HG03064 (cell line): ENCODE measurements at regions not wholly inside any gene's neighbourhood (a gene's known extent, or its start where the extent isn't known, plus 50 kb on each side); places are given as distances from the start of the nearest gene placed in this dataset.

Experiments used
- ATAC-seq: cut with Tn5 transposase; IDR thresholded peaks from one replicate; pipeline ENCODE4 v1.9.1; 2021; ENCODE audit warnings: low read depth; ENCODE audit not compliant: unreplicated experiment

- ATAC-seq = no peak
These were observed 982.6 kb downstream of the BCL11A start for GRCh38 chr2:59570818-59571217.

- ATAC-seq = no peak
These were observed 984.3 kb downstream of the BCL11A start for GRCh38 chr2:59569124-59569523.

GRCh38 chr2:59568461-59568860 lies 985.0 kb downstream of the BCL11A start:
- ATAC-seq = no peak

- no peak for ATAC-seq
These were observed 986.3 kb downstream of the BCL11A start for GRCh38 chr2:59567151-59567550.

GRCh38 chr2:59566739-59567138 lies 986.7 kb downstream of the BCL11A start:
- ATAC-seq = no peak

DNA sequence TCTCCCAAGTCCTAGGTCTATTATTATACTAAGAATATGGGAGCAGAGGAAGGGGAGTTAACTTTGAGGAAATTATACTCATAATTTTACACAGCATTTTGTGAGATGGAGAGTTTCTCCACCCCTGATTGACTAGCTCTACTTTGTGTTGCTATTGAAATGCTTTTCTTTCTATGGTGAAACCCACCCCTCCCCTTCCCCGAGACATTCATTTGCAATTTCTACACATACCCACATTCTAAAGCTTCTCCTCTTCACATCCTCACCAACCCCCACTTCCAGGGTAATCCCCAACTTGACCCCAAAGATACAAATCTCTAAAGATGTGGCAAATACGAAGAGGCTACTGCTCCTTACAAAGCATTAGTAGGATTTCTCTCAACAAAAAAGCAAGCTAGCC lies 992.2 kb downstream of the BCL11A start:
- no peak for ATAC-seq

- ATAC-seq = no peak
These were observed 992.7 kb downstream of the BCL11A start for GRCh38 chr2:59560769-59561168.

DNA sequence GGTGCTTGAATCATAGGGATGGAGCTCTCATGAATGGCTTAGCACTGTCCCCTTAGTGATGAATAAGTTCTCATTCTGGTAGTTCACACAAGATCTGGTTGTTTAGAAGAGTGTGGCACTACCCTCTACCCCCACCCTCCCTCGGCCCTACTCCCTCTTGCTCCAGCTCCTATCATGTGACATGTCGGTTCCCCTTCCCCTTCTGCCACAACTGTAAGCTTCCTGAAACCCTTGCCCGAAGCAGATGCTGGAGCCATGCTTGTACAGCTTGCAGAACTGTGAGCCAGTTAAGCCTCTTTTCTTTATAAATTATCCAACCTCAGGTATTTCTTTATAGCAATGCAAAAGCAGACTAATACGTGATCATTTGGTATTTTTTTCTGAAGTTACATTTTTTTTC lies 1012.6 kb downstream of the BCL11A start:
- no peak for ATAC-seq

DNA sequence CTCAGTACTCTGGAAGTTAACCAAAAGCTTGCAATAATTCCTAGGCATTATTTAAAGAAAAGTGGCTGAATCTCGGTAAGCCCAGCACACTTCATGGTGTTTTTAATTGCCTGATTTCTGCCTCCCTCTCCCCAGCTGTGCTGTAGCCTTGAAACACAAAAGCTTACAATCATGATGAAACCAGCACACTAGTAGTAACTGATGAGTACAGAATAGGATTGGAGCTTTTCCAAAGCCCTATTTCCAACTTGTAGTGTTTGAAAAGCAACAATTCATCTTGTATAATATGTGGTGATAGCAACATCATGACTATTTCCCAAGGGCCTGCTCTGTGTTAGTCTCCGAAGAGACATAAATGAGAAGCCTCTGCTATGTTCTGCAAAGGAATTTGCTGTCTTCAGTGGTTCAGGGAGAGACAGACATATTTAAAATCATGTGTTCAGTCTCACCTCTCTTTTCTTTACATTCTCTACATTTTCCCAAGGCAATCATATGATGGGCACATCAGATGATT lies 1015.0 kb downstream of the BCL11A start:
- ATAC-seq = no peak

GRCh38 chr2:59532808-59533207 lies 1020.6 kb downstream of the BCL11A start:
- no peak for ATAC-seq

DNA sequence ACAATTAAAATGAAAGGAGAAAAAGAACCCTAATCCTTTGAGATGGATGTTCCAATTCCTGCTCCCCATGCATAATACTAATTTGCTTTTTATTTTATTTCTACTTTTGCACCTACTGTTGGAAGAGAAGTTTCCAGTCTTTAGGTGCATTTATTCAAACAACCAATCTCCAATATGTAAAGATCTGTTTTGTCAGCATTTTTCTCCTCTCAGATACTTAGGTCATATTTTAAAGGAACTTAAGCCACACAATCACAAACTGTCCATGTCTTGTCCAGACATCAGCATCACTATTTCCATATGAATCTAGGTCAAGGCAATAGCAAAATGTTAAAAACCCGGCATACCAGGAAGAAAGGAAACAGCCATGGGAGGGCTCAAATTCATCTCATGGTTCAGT lies 1023.2 kb downstream of the BCL11A start:
- ATAC-seq = no peak

- no peak for ATAC-seq
These were observed 1023.7 kb downstream of the BCL11A start for GRCh38 chr2:59529726-59530125.

DNA sequence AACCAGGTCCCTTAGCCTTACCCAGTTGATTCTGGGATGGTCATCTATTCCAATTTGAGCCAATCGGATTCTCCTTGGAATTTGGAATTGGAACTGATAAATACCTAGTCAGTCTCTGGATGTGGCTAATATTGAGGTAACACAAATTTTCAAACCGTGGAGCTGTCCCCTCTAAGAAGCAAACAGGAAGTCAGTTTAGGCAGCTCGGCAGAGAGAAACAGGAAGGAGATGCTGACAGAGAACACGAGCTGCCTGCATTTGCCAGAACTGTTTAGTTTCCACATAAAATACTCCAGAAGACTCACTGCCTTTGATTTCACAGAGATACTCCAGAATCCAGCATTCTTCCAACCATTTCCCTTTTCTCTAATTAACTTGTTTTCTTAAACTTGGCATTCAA lies 1024.9 kb downstream of the BCL11A start:
- ATAC-seq = no peak

DNA sequence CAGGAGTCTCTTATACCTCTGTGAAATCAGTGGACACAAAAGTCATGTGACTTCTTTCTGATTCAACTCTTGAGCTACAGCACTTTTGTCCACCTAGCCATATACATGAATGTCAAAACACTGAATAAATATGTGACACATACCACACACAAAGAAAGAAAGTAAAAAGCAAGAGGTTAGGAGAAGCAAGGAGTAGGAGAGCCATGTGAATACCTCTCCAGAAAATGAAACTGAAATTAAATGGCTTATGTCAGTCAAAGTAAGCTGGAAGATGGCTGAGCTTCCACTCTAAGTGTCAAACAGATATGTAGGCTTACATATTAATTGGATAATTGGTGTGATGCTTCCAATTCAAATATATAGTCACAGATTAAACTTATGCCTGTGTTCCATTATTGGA lies 1050.5 kb downstream of the BCL11A start:
- ATAC-seq = no peak

- ATAC-seq = no peak
These were observed 1062.5 kb downstream of the BCL11A start for GRCh38 chr2:59490994-59491393.

- ATAC-seq = no peak
These were observed 1063.3 kb downstream of the BCL11A start for GRCh38 chr2:59490192-59490591.

GRCh38 chr2:59484673-59485072 lies 1068.8 kb downstream of the BCL11A start:
- ATAC-seq = no peak

DNA sequence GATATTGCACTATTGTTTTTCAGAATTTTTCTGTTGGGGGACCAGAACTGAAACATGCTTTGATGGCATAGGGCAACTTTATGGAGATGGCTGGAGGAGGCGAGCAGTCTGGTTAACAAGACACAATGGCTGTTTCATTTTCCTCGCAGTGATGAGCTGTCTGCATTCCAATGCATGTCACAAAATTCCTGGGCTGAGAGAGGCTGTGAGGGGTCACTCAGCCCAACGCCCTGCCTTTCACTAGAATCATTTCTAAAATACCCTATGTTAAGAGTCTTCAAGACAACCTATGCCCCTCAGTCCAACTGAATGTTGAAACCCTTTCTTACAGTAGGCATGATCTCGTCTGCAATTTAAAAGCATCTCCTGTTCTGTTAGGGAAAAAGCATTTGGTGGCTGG lies 1090.0 kb downstream of the BCL11A start:
- ATAC-seq = no peak

DNA sequence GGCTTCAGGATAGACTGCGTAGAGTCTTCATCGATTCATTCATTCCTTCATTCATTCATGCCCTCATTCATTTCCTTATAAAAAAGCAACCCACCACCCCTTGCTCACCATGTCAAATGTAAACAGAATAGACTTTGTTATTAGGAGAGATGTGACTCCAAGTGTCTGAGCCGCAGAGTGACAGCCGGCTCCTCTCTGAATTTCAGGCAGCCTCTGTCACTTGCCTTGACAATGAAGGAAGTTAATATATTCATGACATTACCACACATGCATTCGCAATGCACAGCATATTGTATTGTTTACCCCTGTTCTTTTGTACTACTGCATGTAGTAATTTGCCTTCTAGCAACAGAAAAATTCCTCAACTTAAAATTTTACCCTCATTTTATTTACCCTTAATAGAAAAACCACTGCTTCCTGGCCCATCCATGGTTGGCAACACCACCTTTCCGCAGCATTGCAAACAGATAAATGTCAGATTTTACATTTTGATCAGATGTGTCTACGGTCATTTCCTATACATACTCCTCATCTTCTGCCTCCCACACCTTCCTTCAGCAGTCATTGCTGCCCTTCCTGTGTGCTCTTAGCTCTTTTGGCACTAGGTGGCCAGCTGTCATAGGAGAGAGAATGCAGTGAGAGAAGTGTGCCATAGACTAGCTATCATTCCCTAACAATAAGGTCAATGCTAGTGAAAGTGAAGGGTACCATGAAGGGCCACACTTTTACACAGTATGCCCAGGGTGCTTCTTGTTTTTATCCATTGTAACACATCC lies 1090.8 kb downstream of the BCL11A start:
- ATAC-seq = no peak

DNA sequence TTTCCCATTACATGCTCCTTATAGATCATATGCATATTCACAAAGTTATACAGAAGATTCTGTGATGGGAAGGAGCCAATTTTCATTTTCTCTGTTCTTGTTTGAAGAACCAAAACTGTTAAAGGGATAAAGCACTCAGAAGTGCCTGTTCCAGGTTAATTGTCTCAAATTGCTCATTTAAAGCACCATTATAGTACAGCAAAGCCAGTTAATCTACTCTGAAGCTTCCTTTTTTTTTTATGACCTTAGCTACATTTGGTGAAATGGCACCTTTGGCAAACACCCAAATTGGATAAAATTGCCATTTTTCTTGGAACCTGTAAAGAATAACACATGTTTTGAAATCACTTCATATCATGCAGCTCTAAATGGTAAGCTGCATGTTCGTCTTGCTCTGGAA lies 1092.3 kb downstream of the BCL11A start:
- no peak for ATAC-seq

DNA sequence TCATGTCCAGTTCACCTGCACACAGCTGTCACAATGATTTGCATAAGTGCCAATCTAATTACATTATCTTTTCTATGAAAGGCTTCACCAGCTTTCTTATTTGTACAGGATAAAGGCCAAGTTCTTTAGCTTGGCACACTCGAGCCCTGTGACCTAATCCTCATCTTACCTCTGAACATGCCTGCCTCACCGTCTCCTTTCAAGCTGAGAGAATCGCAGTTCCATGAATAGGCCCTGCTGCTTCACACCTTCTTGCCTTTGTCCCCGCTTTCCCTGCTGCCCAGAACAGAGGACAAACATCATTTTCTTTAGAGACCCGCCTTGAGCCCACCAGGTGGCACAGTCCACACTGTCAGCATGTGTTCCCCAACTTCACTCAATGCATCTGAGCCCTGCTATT lies 1094.7 kb downstream of the BCL11A start:
- no peak for ATAC-seq

- no peak for ATAC-seq
These were observed 1097.2 kb downstream of the BCL11A start for GRCh38 chr2:59456285-59456684.

DNA sequence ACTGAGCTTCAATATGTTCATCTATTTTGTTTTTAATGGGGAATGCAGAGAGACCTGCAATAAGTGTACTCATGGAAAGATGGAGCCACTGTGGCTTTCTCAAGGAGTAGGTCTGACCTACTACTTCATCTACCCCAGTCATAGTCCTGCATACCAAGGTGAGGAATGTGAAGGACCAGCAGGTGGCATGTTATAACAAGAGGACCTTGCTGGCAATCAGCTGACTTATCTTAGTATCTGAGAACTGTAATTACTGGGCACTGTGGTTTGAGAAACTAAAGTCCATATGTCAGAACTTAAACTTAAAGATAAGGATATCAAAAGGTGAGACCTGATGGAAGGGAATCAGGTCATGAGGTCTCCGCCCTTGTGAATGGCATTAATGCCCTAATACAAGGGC lies 1104.2 kb downstream of the BCL11A start:
- ATAC-seq = no peak
